Mesothelial cell of epicardium (in vitro differentiated cells): ENCODE measurements at regions not wholly inside any gene's neighbourhood (a gene's known extent, or its start where the extent isn't known, plus 50 kb on each side); places are given as distances from the start of the nearest gene placed in this dataset.

Source experiments
- DNase-seq, 2 experiments: peaks; one replicate each; pipeline ENCODE4 v3.0.0; 2021; ENCODE audit warnings: low spot score in 2 of 2; ENCODE audit not compliant: unreplicated experiment in 2 of 2
- H3K27ac Mint-ChIP-seq: 2 replicates; pipeline ENCODE4 v1.8.0; 2021; ENCODE audit warnings: mixed read lengths
- H3K27me3 Mint-ChIP-seq: 2 replicates; pipeline ENCODE4 v1.8.0; 2021; ENCODE audit warnings: low read depth, mixed read lengths
- H3K36me3 Mint-ChIP-seq: 2 replicates; pipeline ENCODE4 v1.8.0; 2021; ENCODE audit warnings: mixed read lengths
- H3K4me1 Mint-ChIP-seq: 2 replicates; pipeline ENCODE4 v1.8.0; 2021; ENCODE audit warnings: mixed read lengths
- H3K4me3 Mint-ChIP-seq: 2 replicates; pipeline ENCODE4 v1.8.0; 2021; ENCODE audit warnings: mild to moderate bottlenecking, moderate library complexity, mixed read lengths
- H3K9me3 Mint-ChIP-seq: 2 replicates; pipeline ENCODE4 v1.8.0; 2021; ENCODE audit warnings: mixed read lengths
- TF ChIP-seq, protein P1 (sequence below): fragments of 200-600 bp; sonication (generic); IDR thresholded peaks from one replicate; pipeline ENCODE4 v1.5.0; 2021; ENCODE audit warnings: antibody characterized with exemption; ENCODE audit not compliant: unreplicated experiment

DNA sequence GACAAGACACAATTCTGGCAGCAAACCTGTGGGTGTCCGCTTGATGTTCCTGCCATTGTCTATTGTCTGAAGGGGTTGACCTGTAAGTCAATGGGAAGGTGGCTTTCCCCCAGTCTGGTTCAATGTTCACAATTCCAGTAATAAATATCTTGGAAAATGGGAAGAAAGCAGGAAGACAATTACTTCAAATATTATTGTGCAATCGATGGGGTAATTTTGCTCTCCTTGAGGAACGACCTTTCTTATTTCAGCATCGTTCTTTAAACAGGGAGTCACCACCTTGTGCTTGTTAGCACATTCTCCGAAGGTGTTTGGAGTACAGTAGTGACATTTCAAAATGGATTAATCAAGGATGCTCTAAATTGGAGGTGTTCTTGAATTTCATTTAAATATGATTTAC, 136.9 kb downstream of the BTBD3 start:
- peaks cover 4% of the 10 kb centered on the region for H3K9me3 Mint-ChIP-seq
- H3K4me3 Mint-ChIP-seq, result no peak overlapping the region
- H3K27ac Mint-ChIP-seq, result no peak overlapping the region
- H3K27me3 Mint-ChIP-seq, result no peaks in the 10 kb centered on the region
- TF ChIP-seq, protein P1, sequence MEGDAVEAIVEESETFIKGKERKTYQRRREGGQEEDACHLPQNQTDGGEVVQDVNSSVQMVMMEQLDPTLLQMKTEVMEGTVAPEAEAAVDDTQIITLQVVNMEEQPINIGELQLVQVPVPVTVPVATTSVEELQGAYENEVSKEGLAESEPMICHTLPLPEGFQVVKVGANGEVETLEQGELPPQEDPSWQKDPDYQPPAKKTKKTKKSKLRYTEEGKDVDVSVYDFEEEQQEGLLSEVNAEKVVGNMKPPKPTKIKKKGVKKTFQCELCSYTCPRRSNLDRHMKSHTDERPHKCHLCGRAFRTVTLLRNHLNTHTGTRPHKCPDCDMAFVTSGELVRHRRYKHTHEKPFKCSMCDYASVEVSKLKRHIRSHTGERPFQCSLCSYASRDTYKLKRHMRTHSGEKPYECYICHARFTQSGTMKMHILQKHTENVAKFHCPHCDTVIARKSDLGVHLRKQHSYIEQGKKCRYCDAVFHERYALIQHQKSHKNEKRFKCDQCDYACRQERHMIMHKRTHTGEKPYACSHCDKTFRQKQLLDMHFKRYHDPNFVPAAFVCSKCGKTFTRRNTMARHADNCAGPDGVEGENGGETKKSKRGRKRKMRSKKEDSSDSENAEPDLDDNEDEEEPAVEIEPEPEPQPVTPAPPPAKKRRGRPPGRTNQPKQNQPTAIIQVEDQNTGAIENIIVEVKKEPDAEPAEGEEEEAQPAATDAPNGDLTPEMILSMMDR, result no peak
- H3K36me3 Mint-ChIP-seq, result no peaks in the 10 kb centered on the region
- H3K4me1 Mint-ChIP-seq, result peaks cover 4% of the 10 kb centered on the region
- no peak for DNase-seq

DNA sequence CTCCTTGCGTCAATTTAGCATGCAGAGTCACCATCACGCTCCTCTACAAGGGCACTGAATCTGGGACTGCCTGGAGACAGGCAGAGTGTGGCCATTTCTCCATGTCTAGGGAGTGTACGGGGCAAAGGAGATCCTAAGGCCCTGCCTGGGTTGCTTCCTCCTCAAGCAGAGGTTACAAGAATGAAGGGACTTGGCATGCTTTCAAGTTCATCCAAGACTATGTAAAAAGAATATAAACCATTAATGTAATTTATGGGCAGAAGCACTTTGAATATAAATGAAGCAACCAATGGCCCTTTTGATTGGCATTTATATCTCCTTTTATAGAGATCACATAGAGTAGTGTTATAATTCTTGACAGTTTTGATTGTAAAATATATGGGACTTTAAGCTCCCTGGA, 137.5 kb downstream of the BTBD3 start:
- H3K27ac Mint-ChIP-seq, result no peak overlapping the region
- H3K9me3 Mint-ChIP-seq, result peaks cover 4% of the 10 kb centered on the region
- H3K4me3 Mint-ChIP-seq, result no peak overlapping the region
- H3K36me3 Mint-ChIP-seq, result no peaks in the 10 kb centered on the region
- peaks cover 4% of the 10 kb centered on the region for H3K4me1 Mint-ChIP-seq
- H3K27me3 Mint-ChIP-seq, result no peaks in the 10 kb centered on the region
- TF ChIP-seq, protein P1, result no peak
- DNase-seq, result no peak

DNA sequence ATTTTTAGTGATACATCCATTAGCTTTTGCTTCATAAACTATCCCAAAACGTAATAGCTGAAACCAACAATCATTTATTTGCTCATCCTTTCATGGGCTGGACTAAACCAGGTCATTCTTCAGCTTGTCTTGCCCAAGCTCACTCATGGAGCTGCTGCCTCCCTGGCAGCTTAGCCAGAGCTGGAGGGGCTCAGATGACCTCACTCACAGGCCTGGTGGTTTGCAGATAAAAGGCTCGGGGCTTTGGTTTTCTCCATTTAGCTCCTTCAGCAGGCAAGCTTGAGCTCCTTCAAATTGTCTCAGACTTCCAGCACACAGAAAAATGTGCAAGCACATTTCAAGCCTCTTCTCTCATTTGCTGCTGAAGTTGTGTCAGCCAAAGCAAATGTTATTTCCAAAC, 139.1 kb downstream of the BTBD3 start:
- TF ChIP-seq, protein P1, result no peak
- no peaks in the 10 kb centered on the region for H3K9me3 Mint-ChIP-seq
- H3K4me1 Mint-ChIP-seq, result peaks cover 11% of the 10 kb centered on the region
- H3K27ac Mint-ChIP-seq, result no peak overlapping the region
- no peaks in the 10 kb centered on the region for H3K36me3 Mint-ChIP-seq
- no peak for DNase-seq
- no peaks in the 10 kb centered on the region for H3K27me3 Mint-ChIP-seq
- H3K4me3 Mint-ChIP-seq, result no peak overlapping the region

DNA sequence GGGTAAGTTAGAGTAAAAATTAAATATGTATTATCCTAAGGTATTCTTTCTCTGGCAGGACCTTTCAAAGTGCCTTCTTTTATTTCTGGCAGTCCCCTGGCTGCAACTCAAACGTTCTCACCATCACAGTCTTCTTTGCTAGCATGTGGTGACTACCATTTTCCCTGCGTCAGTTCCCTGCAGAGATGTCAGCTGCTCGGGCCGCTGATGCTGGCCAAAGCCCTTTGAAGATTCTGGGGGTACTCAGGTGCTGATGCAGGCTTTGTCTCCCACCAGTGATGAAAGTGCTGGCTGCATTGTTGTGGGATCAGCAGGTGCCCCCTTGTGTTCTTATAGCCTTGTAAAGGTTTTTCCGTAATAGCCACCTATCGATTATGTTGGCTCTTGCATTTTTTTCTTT, 140.1 kb downstream of the BTBD3 start:
- no peak overlapping the region for H3K4me3 Mint-ChIP-seq
- no peaks in the 10 kb centered on the region for H3K9me3 Mint-ChIP-seq
- H3K36me3 Mint-ChIP-seq, result no peaks in the 10 kb centered on the region
- no peaks in the 10 kb centered on the region for H3K27me3 Mint-ChIP-seq
- TF ChIP-seq, protein P1, result no peak
- peaks cover 14% of the 10 kb centered on the region for H3K4me1 Mint-ChIP-seq
- H3K27ac Mint-ChIP-seq, result no peak overlapping the region
- no peak for DNase-seq

DNA sequence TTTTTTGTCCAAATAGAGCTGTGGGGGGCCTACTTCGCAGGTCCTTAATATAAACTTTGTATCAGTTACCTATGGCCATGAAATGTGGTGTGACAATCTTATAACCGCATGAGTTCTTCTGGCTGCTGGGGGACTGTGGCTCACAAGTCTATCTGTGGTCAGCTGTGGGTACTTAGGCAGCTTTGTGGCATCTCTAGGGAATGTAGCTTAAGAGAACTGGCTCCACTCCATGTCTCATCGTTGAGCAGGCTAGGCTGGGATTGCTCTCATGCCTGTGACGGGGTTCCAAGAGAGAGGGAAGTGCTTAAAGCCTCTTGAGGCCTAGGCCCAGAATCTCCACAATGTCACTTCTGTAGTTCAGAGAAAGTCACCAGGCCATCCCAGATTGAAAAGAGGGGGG, 140.5 kb downstream of the BTBD3 start:
- no peak overlapping the region for H3K4me3 Mint-ChIP-seq
- H3K4me1 Mint-ChIP-seq, result peaks cover 14% of the 10 kb centered on the region
- TF ChIP-seq, protein P1, result no peak
- H3K27ac Mint-ChIP-seq, result no peak overlapping the region
- H3K27me3 Mint-ChIP-seq, result no peaks in the 10 kb centered on the region
- no peaks in the 10 kb centered on the region for H3K9me3 Mint-ChIP-seq
- DNase-seq, result no peak
- H3K36me3 Mint-ChIP-seq, result no peaks in the 10 kb centered on the region

DNA sequence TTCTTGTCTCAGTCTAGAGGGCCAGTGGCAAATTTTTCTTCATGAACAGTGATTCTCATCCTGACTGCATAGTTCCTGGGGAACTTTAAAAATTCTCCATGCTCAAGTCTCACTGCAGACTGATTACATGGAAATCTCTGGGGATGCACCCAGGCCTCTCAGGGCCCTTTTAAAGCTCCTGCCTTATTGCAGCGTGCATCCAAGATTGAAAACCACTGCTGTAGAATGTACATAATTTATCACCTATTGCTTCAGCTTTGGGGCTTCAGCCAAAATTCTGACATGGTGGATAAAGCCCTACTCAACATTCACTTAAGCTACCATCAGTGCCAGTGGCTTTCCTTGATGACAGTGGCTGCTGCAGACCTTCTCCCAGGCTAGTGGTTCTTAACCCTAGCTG, 143.8 kb downstream of the BTBD3 start:
- Mint-ChIP-seq H3K27me3 (no peaks in the 10 kb centered on the region), H3K36me3 (no peaks in the 10 kb centered on the region), H3K4me1 (peaks cover 10% of the 10 kb centered on the region), H3K27ac (no peak overlapping the region), H3K9me3 (no peaks in the 10 kb centered on the region), H3K4me3 (no peak overlapping the region)
- TF ChIP-seq, protein P1, result no peak
- DNase-seq, result no peak
